GM21390 (cell line): ENCODE measurements at regions not wholly inside any gene's neighbourhood (a gene's known extent, or its start where the extent isn't known, plus 50 kb on each side); places are given as distances from the start of the nearest gene placed in this dataset.

Experiments used
- ATAC-seq: cut with Tn5 transposase; IDR thresholded peaks from one replicate; pipeline ENCODE4 v1.9.1; 2021; ENCODE audit not compliant: unreplicated experiment

GRCh38 chr10:105807935-105808587 lies 1167.0 kb downstream of the SORCS3 start:
- no peak for ATAC-seq

GRCh38 chr10:105803206-105803605 lies 1162.1 kb downstream of the SORCS3 start:
- no peak for ATAC-seq

GRCh38 chr10:105800641-105801040 lies 1159.6 kb downstream of the SORCS3 start:
- ATAC-seq, result no peak

- no peak for ATAC-seq
These were observed 1157.3 kb downstream of the SORCS3 start for GRCh38 chr10:105798328-105798889.

GRCh38 chr10:105797234-105797890 lies 1156.3 kb downstream of the SORCS3 start:
- peak; percentile 61 for ATAC-seq

GRCh38 chr10:105793071-105793470 lies 1152.0 kb downstream of the SORCS3 start:
- ATAC-seq, result no peak

GRCh38 chr10:105785721-105786120 lies 1144.6 kb downstream of the SORCS3 start:
- ATAC-seq, result no peak

- no peak for ATAC-seq
These were observed 1142.9 kb downstream of the SORCS3 start for GRCh38 chr10:105783936-105784483.

- ATAC-seq, result no peak
These were observed 1133.8 kb downstream of the SORCS3 start for GRCh38 chr10:105774881-105775280.

GRCh38 chr10:105774351-105774750 lies 1133.3 kb downstream of the SORCS3 start:
- ATAC-seq, result no peak

GRCh38 chr10:105770524-105771212 lies 1129.6 kb downstream of the SORCS3 start:
- no peak for ATAC-seq

GRCh38 chr10:105769248-105770184 lies 1128.4 kb downstream of the SORCS3 start:
- no peak for ATAC-seq

GRCh38 chr10:105763611-105764010 lies 1122.5 kb downstream of the SORCS3 start:
- ATAC-seq, result no peak

- ATAC-seq, result no peak
These were observed 1120.6 kb downstream of the SORCS3 start for GRCh38 chr10:105761576-105762260.

- no peak for ATAC-seq
These were observed 1118.6 kb downstream of the SORCS3 start for GRCh38 chr10:105759669-105760068.

GRCh38 chr10:105758209-105758998 lies 1117.3 kb downstream of the SORCS3 start:
- no peak for ATAC-seq

GRCh38 chr10:105757302-105757701 lies 1116.2 kb downstream of the SORCS3 start:
- no peak for ATAC-seq

GRCh38 chr10:105756386-105756785 lies 1115.3 kb downstream of the SORCS3 start:
- ATAC-seq, result no peak

- ATAC-seq, result no peak
These were observed 1110.6 kb downstream of the SORCS3 start for GRCh38 chr10:105751688-105752087.
